ENCODE measurements at regions not wholly inside any gene's neighbourhood (a gene's known extent, or its start where the extent isn't known, plus 50 kb on each side); places are given as distances from the start of the nearest gene placed in this dataset.
"Not testable (repeated sequence)": the region's sequence is repeated elsewhere in the genome, so short reads cannot be mapped to it uniquely, and the experiment has no call there.

GRCh38 chr7:114787556-114787955, 134.3 kb upstream of the MDFIC start:
- H3K36me3 ChIP-seq (ENCODE audit: insufficient read depth, low read length) = no peaks in the 10 kb centered on the region
- H3K4me1 ChIP-seq (ENCODE audit: insufficient read depth, low read length) = peaks cover 5% of the 10 kb centered on the region
- no peaks in the 10 kb centered on the region for H3K27me3 ChIP-seq (ENCODE audit: insufficient read depth, low read length)
- H3K4me3 ChIP-seq (ENCODE audit: low read length) = no peak overlapping the region
- H2AFZ ChIP-seq (ENCODE audit: low read depth, low read length) = no peak overlapping the region
- H3K9me3 ChIP-seq (ENCODE audit: low read length) = no peaks in the 10 kb centered on the region

- H3K27me3 ChIP-seq (ENCODE audit: insufficient read depth, low read length) = no peaks in the 10 kb centered on the region
- no peak overlapping the region for H2AFZ ChIP-seq (ENCODE audit: low read depth, low read length)
- no peak overlapping the region for H3K4me3 ChIP-seq (ENCODE audit: low read length)
- H3K9me3 ChIP-seq (ENCODE audit: low read length) = no peaks in the 10 kb centered on the region
- peaks cover 5% of the 10 kb centered on the region for H3K4me1 ChIP-seq (ENCODE audit: insufficient read depth, low read length)
- H3K36me3 ChIP-seq (ENCODE audit: insufficient read depth, low read length) = no peaks in the 10 kb centered on the region
These were observed 133.2 kb upstream of the MDFIC start for GRCh38 chr7:114788706-114789105.

GRCh38 chr7:114789161-114789560, 132.7 kb upstream of the MDFIC start:
- no peak overlapping the region for H3K4me3 ChIP-seq (ENCODE audit: low read length)
- no peaks in the 10 kb centered on the region for H3K36me3 ChIP-seq (ENCODE audit: insufficient read depth, low read length)
- H3K4me1 ChIP-seq (ENCODE audit: insufficient read depth, low read length) = peaks cover 5% of the 10 kb centered on the region
- no peak overlapping the region for H2AFZ ChIP-seq (ENCODE audit: low read depth, low read length)
- no peaks in the 10 kb centered on the region for H3K9me3 ChIP-seq (ENCODE audit: low read length)
- H3K27me3 ChIP-seq (ENCODE audit: insufficient read depth, low read length) = no peaks in the 10 kb centered on the region

GRCh38 chr7:114789871-114790311, 132.0 kb upstream of the MDFIC start:
- Histone ChIP-seq H3K27me3 (ENCODE audit: insufficient read depth, low read length) (no peaks in the 10 kb centered on the region), H2AFZ (ENCODE audit: low read depth, low read length) (no peak overlapping the region), H3K4me3 (ENCODE audit: low read length) (no peak overlapping the region), H3K36me3 (ENCODE audit: insufficient read depth, low read length) (no peaks in the 10 kb centered on the region), H3K9me3 (ENCODE audit: low read length) (no peaks in the 10 kb centered on the region), H3K4me1 (ENCODE audit: insufficient read depth, low read length) (peaks cover 5% of the 10 kb centered on the region)

- no peaks in the 10 kb centered on the region for H3K9me3 ChIP-seq (ENCODE audit: low read length)
- peaks cover 5% of the 10 kb centered on the region for H3K4me1 ChIP-seq (ENCODE audit: insufficient read depth, low read length)
- H2AFZ ChIP-seq (ENCODE audit: low read depth, low read length) = no peak overlapping the region
- H3K27me3 ChIP-seq (ENCODE audit: insufficient read depth, low read length) = no peaks in the 10 kb centered on the region
- no peaks in the 10 kb centered on the region for H3K36me3 ChIP-seq (ENCODE audit: insufficient read depth, low read length)
- H3K4me3 ChIP-seq (ENCODE audit: low read length) = no peak overlapping the region
These were observed 131.4 kb upstream of the MDFIC start for GRCh38 chr7:114790521-114790920.

- no peak overlapping the region for H3K4me3 ChIP-seq (ENCODE audit: low read length)
- peaks cover 5% of the 10 kb centered on the region for H3K4me1 ChIP-seq (ENCODE audit: insufficient read depth, low read length)
- no peaks in the 10 kb centered on the region for H3K36me3 ChIP-seq (ENCODE audit: insufficient read depth, low read length)
- H2AFZ ChIP-seq (ENCODE audit: low read depth, low read length) = no peak overlapping the region
- no peaks in the 10 kb centered on the region for H3K9me3 ChIP-seq (ENCODE audit: low read length)
- no peaks in the 10 kb centered on the region for H3K27me3 ChIP-seq (ENCODE audit: insufficient read depth, low read length)
These were observed 130.1 kb upstream of the MDFIC start for GRCh38 chr7:114791771-114792170.

GRCh38 chr7:114793155-114793845, 128.6 kb upstream of the MDFIC start:
- H3K9me3 ChIP-seq (ENCODE audit: low read length) = no peaks in the 10 kb centered on the region
- H3K27me3 ChIP-seq (ENCODE audit: insufficient read depth, low read length) = no peaks in the 10 kb centered on the region
- peaks cover 5% of the 10 kb centered on the region for H3K4me1 ChIP-seq (ENCODE audit: insufficient read depth, low read length)
- no peaks in the 10 kb centered on the region for H3K36me3 ChIP-seq (ENCODE audit: insufficient read depth, low read length)
- H2AFZ ChIP-seq (ENCODE audit: low read depth, low read length) = no peak overlapping the region
- H3K4me3 ChIP-seq (ENCODE audit: low read length) = no peak overlapping the region

GRCh38 chr7:114795475-114795874, 126.4 kb upstream of the MDFIC start:
- H3K36me3 ChIP-seq (ENCODE audit: insufficient read depth, low read length) = no peaks in the 10 kb centered on the region
- no peak overlapping the region for H2AFZ ChIP-seq (ENCODE audit: low read depth, low read length)
- H3K4me3 ChIP-seq (ENCODE audit: low read length) = no peak overlapping the region
- H3K27me3 ChIP-seq (ENCODE audit: insufficient read depth, low read length) = no peaks in the 10 kb centered on the region
- no peaks in the 10 kb centered on the region for H3K9me3 ChIP-seq (ENCODE audit: low read length)
- peaks cover 5% of the 10 kb centered on the region for H3K4me1 ChIP-seq (ENCODE audit: insufficient read depth, low read length)

- Histone ChIP-seq H3K27me3 (ENCODE audit: insufficient read depth, low read length) (no peaks in the 10 kb centered on the region), H3K9me3 (ENCODE audit: low read length) (no peaks in the 10 kb centered on the region), H3K4me3 (ENCODE audit: low read length) (no peak overlapping the region), H3K36me3 (ENCODE audit: insufficient read depth, low read length) (no peaks in the 10 kb centered on the region), H3K4me1 (ENCODE audit: insufficient read depth, low read length) (peaks cover 6% of the 10 kb centered on the region), H2AFZ (ENCODE audit: low read depth, low read length) (no peak overlapping the region)
These were observed 122.3 kb upstream of the MDFIC start for GRCh38 chr7:114799628-114800028.

- peaks cover 6% of the 10 kb centered on the region for H3K4me1 ChIP-seq (ENCODE audit: insufficient read depth, low read length)
- no peak overlapping the region for H2AFZ ChIP-seq (ENCODE audit: low read depth, low read length)
- H3K36me3 ChIP-seq (ENCODE audit: insufficient read depth, low read length) = no peaks in the 10 kb centered on the region
- H3K9me3 ChIP-seq (ENCODE audit: low read length) = no peaks in the 10 kb centered on the region
- H3K27me3 ChIP-seq (ENCODE audit: insufficient read depth, low read length) = no peaks in the 10 kb centered on the region
- H3K4me3 ChIP-seq (ENCODE audit: low read length) = no peak overlapping the region
These were observed 119.3 kb upstream of the MDFIC start for GRCh38 chr7:114802632-114803031.

GRCh38 chr7:114806590-114807162, 115.2 kb upstream of the MDFIC start:
- H3K4me3 ChIP-seq (ENCODE audit: low read length) = no peak overlapping the region
- H3K36me3 ChIP-seq (ENCODE audit: insufficient read depth, low read length) = no peaks in the 10 kb centered on the region
- H2AFZ ChIP-seq (ENCODE audit: low read depth, low read length) = no peak overlapping the region
- H3K4me1 ChIP-seq (ENCODE audit: insufficient read depth, low read length) = peaks cover 6% of the 10 kb centered on the region
- no peaks in the 10 kb centered on the region for H3K27me3 ChIP-seq (ENCODE audit: insufficient read depth, low read length)
- H3K9me3 ChIP-seq (ENCODE audit: low read length) = no peaks in the 10 kb centered on the region

GRCh38 chr7:114812570-114812969, 109.3 kb upstream of the MDFIC start:
- H3K27me3 ChIP-seq (ENCODE audit: insufficient read depth, low read length) = no peaks in the 10 kb centered on the region
- H3K4me1 ChIP-seq (ENCODE audit: insufficient read depth, low read length) = no peaks in the 10 kb centered on the region
- H2AFZ ChIP-seq (ENCODE audit: low read depth, low read length) = no peak overlapping the region
- H3K4me3 ChIP-seq (ENCODE audit: low read length) = no peak overlapping the region
- H3K9me3 ChIP-seq (ENCODE audit: low read length) = no peaks in the 10 kb centered on the region
- H3K36me3 ChIP-seq (ENCODE audit: insufficient read depth, low read length) = no peaks in the 10 kb centered on the region

- Histone ChIP-seq H3K4me3 (ENCODE audit: low read length) (no peak overlapping the region), H3K9me3 (ENCODE audit: low read length) (no peaks in the 10 kb centered on the region), H2AFZ (ENCODE audit: low read depth, low read length) (no peak overlapping the region), H3K4me1 (ENCODE audit: insufficient read depth, low read length) (no peaks in the 10 kb centered on the region), H3K36me3 (ENCODE audit: insufficient read depth, low read length) (no peaks in the 10 kb centered on the region), H3K27me3 (ENCODE audit: insufficient read depth, low read length) (no peaks in the 10 kb centered on the region)
These were observed 108.3 kb upstream of the MDFIC start for GRCh38 chr7:114813624-114814023.

GRCh38 chr7:114817036-114817435, 104.9 kb upstream of the MDFIC start:
- not testable (repeated sequence) for H3K9me3 ChIP-seq (ENCODE audit: low read length); H3K36me3 ChIP-seq (ENCODE audit: insufficient read depth, low read length); H2AFZ ChIP-seq (ENCODE audit: low read depth, low read length); H3K4me3 ChIP-seq (ENCODE audit: low read length); H3K27me3 ChIP-seq (ENCODE audit: insufficient read depth, low read length); H3K4me1 ChIP-seq (ENCODE audit: insufficient read depth, low read length)

All from neuron (in vitro differentiated cells).